CD14-positive monocyte (primary cell): ENCODE measurements at regions not wholly inside any gene's neighbourhood (a gene's known extent, or its start where the extent isn't known, plus 50 kb on each side); places are given as distances from the start of the nearest gene placed in this dataset.

ENCODE experiments used
- DNase-seq, 3 donors: peaks; one replicate each; pipeline ENCODE4 v3.0.0-alpha.2; 2011 to 2022
- H2AFZ ChIP-seq: 2 replicates; pipeline ENCODE4 v1.6.0; 2012; ENCODE audit warnings: mild to moderate bottlenecking, low read depth, low read length, inconsistent platforms; ENCODE audit not compliant: insufficient read depth, poor library complexity, severe bottlenecking
- H3K27ac ChIP-seq, 2 donors: 1 replicate in 1 of 2; 2 replicates in 1 of 2; pipeline ENCODE4 v1.5.1; 2012 to 2013; ENCODE audit warnings: low read length in 2 of 2, control low read depth in 1 of 2, inconsistent platforms in 1 of 2, low read depth in 1 of 2, mild to moderate bottlenecking in 1 of 2
- H3K27me3 ChIP-seq, 2 donors: one replicate each; pipeline versions ENCODE4 v1.6.0 to v1.6.1; 2011 to 2013; ENCODE audit warnings: low read length in 2 of 2; ENCODE audit not compliant: control insufficient read depth in 2 of 2, insufficient read depth in 2 of 2
- H3K36me3 ChIP-seq, 2 donors: replicated peaks in 1 of 2; 1 replicate in 1 of 2; 2 replicates in 1 of 2; pipeline versions ENCODE4 v1.5.1 to v1.6.1; 2012 to 2013; ENCODE audit warnings: low read length in 2 of 2, control low read depth in 1 of 2, inconsistent platforms in 1 of 2, mild to moderate bottlenecking in 1 of 2; ENCODE audit not compliant: insufficient read depth in 2 of 2, control insufficient read depth in 1 of 2
- H3K4me1 ChIP-seq, 2 donors: 1 replicate in 1 of 2; 2 replicates in 1 of 2; pipeline versions ENCODE4 v1.5.1 to v1.6.1; 2012 to 2013; ENCODE audit warnings: low read length in 2 of 2, control low read depth in 1 of 2, inconsistent platforms in 1 of 2, mild to moderate bottlenecking in 1 of 2, moderate library complexity in 1 of 2; ENCODE audit not compliant: insufficient read depth in 2 of 2, control insufficient read depth in 1 of 2
- H3K4me2 ChIP-seq: replicated peaks from 2 replicates; pipeline ENCODE3; 2012; ENCODE audit warnings: low read length, moderate library complexity, mild to moderate bottlenecking; ENCODE audit not compliant: poor library complexity, severe bottlenecking; ENCODE audit errors: extremely low read depth
- H3K4me3 ChIP-seq, 3 experiments: fragments of 200-600 bp in 1 of 3; sonication (generic) in 1 of 3; replicated peaks in 1 of 3; 1 replicate in 2 of 3; 2 replicates in 1 of 3; pipeline ENCODE4 v1.5.1; 2011 to 2013; ENCODE audit warnings: low read length in 3 of 3, mild to moderate bottlenecking in 3 of 3, control low read depth in 2 of 3, low read depth in 2 of 3, inconsistent platforms in 1 of 3, moderate library complexity in 1 of 3
- H3K79me2 ChIP-seq: 2 replicates; pipeline ENCODE4 v1.6.0; 2012; ENCODE audit warnings: mild to moderate bottlenecking, control low read depth, inconsistent platforms, low read length, moderate library complexity; ENCODE audit not compliant: insufficient read depth
- H3K9ac ChIP-seq: 2 replicates; pipeline ENCODE4 v1.6.0; 2017; ENCODE audit warnings: low read length, mild to moderate bottlenecking; ENCODE audit not compliant: insufficient read depth, poor library complexity, severe bottlenecking
- H3K9me3 ChIP-seq, 2 donors: replicated peaks in 1 of 2; 1 replicate in 1 of 2; 2 replicates in 1 of 2; pipeline versions ENCODE4 v1.5.1 to v1.6.1; 2012 to 2013; ENCODE audit warnings: low read length in 2 of 2, control low read depth in 1 of 2; ENCODE audit not compliant: control insufficient read depth in 1 of 2, insufficient read depth in 1 of 2
- H4K20me1 ChIP-seq: 2 replicates; pipeline ENCODE4 v1.6.0; 2012; ENCODE audit warnings: mild to moderate bottlenecking, low read length, control low read depth, moderate library complexity; ENCODE audit not compliant: insufficient read depth
- H3K27ac Mint-ChIP-seq, 7 donors: one replicate each; pipeline ENCODE4 v1.8.0; 2020; ENCODE audit warnings: mild to moderate bottlenecking in 7 of 7, mixed read lengths in 7 of 7, moderate library complexity in 6 of 7, inconsistent platforms in 2 of 7
- H3K27me3 Mint-ChIP-seq, 3 donors: one replicate each; pipeline ENCODE4 v1.8.0; 2021 to 2022; ENCODE audit warnings: low read depth in 3 of 3, mild to moderate bottlenecking in 3 of 3, mixed read lengths in 3 of 3, moderate library complexity in 3 of 3, inconsistent platforms in 1 of 3
- H3K36me3 Mint-ChIP-seq, 2 donors: one replicate each; pipeline ENCODE4 v1.8.0; 2020; ENCODE audit warnings: mixed read lengths in 2 of 2, inconsistent platforms in 1 of 2, mild to moderate bottlenecking in 1 of 2
- H3K4me1 Mint-ChIP-seq: one replicate; pipeline ENCODE4 v1.8.0; 2020; ENCODE audit warnings: mild to moderate bottlenecking, mixed read lengths
- H3K4me3 Mint-ChIP-seq, 2 donors: one replicate each; pipeline ENCODE4 v1.8.0; 2020; ENCODE audit warnings: mild to moderate bottlenecking in 2 of 2, mixed read lengths in 2 of 2, moderate library complexity in 1 of 2
- H3K9me3 Mint-ChIP-seq, 7 donors: one replicate each; pipeline ENCODE4 v1.8.0; 2020 to 2022; ENCODE audit warnings: mixed read lengths in 7 of 7, mild to moderate bottlenecking in 6 of 7, moderate library complexity in 6 of 7, inconsistent platforms in 2 of 7
- WGBS: methylation state at CpG from one replicate; pipeline ENCODE4 v1.1.5; 2013; ENCODE audit warnings: missing lambda C conversion rate; ENCODE audit not compliant: insufficient coverage; 5-methylcytosine and 5-hydroxymethylcytosine counted together
- intact Hi-C, 2 donors: fragments of 100-400 bp; cut with micrococcal nuclease; formaldehyde crosslinking; loops; one replicate each; pipeline versions ENCODE4 v1.15.0 to v1.15.1; 2023
- TF ChIP-seq, protein P1 (sequence below): fragments of 200-600 bp; IDR thresholded peaks from one replicate; pipeline ENCODE4 v1.8.0; 2022; ENCODE audit warnings: antibody characterized with exemption, mild to moderate bottlenecking

GRCh38 chrX:148203531-148203930, 222.4 kb downstream of the FMR1NB start:
- no peak overlapping the region for H3K4me3 ChIP-seq
- no peak overlapping the region for H3K9ac ChIP-seq
- TF ChIP-seq, protein P1, sequence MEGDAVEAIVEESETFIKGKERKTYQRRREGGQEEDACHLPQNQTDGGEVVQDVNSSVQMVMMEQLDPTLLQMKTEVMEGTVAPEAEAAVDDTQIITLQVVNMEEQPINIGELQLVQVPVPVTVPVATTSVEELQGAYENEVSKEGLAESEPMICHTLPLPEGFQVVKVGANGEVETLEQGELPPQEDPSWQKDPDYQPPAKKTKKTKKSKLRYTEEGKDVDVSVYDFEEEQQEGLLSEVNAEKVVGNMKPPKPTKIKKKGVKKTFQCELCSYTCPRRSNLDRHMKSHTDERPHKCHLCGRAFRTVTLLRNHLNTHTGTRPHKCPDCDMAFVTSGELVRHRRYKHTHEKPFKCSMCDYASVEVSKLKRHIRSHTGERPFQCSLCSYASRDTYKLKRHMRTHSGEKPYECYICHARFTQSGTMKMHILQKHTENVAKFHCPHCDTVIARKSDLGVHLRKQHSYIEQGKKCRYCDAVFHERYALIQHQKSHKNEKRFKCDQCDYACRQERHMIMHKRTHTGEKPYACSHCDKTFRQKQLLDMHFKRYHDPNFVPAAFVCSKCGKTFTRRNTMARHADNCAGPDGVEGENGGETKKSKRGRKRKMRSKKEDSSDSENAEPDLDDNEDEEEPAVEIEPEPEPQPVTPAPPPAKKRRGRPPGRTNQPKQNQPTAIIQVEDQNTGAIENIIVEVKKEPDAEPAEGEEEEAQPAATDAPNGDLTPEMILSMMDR, result no peak
- no peaks in the 10 kb centered on the region for H3K79me2 ChIP-seq
- Mint-ChIP-seq H3K36me3 (no peaks in the 10 kb centered on the region), H3K9me3 (peaks cover 2 to 14% (median 6%) of the 10 kb centered on the region in 7 donors), H3K27ac (no peak overlapping the region), H3K27me3 (peaks cover 0 to 4% (median 0%) of the 10 kb centered on the region in 3 donors), H3K4me3 (no peak overlapping the region), H3K4me1 (peaks cover 5% of the 10 kb centered on the region)
- H4K20me1 ChIP-seq, result no peaks in the 10 kb centered on the region
- no peaks in the 10 kb centered on the region for H3K36me3 ChIP-seq
- H3K9me3 ChIP-seq, result no peaks in the 10 kb centered on the region
- no peaks in the 10 kb centered on the region for H3K27me3 ChIP-seq
- no CpG with 5 or more reads among the region's 3 CpGs for WGBS
- intact Hi-C loops, result no loop called here
- no peak overlapping the region for H3K27ac ChIP-seq
- H2AFZ ChIP-seq, result no peak overlapping the region
- H3K4me1 ChIP-seq, result no peaks in the 10 kb centered on the region
- no peak overlapping the region for H3K4me2 ChIP-seq
- DNase-seq, result no peak

- H3K4me3 ChIP-seq, result no peak overlapping the region
- no peaks in the 10 kb centered on the region for H3K4me1 ChIP-seq
- no peaks in the 10 kb centered on the region for H4K20me1 ChIP-seq
- no peak for DNase-seq
- peaks cover 0 to 4% (median 0%) of the 10 kb centered on the region in 3 donors for H3K27me3 Mint-ChIP-seq
- H3K9me3 Mint-ChIP-seq, result peaks cover 2 to 14% (median 6%) of the 10 kb centered on the region in 7 donors
- no peak overlapping the region for H3K9ac ChIP-seq
- WGBS, result no CpG with 5 or more reads among the region's 1 CpG
- H3K4me1 Mint-ChIP-seq, result peaks cover 5% of the 10 kb centered on the region
- H2AFZ ChIP-seq, result peak overlapping the region; percentile 8
- H3K4me3 Mint-ChIP-seq, result no peak overlapping the region
- H3K27me3 ChIP-seq, result no peaks in the 10 kb centered on the region
- H3K36me3 Mint-ChIP-seq, result no peaks in the 10 kb centered on the region
- no peak overlapping the region for H3K27ac ChIP-seq
- no peaks in the 10 kb centered on the region for H3K36me3 ChIP-seq
- H3K4me2 ChIP-seq, result no peak overlapping the region
- no peaks in the 10 kb centered on the region for H3K9me3 ChIP-seq
- TF ChIP-seq, protein P1, result no peak
- H3K79me2 ChIP-seq, result no peaks in the 10 kb centered on the region
- H3K27ac Mint-ChIP-seq, result no peak overlapping the region
- intact Hi-C loops, result no loop called here
Measured at GRCh38 chrX:148204195-148204594, 223.1 kb downstream of the FMR1NB start.
